Nephron (organoid): ENCODE measurements at regions not wholly inside any gene's neighbourhood (a gene's known extent, or its start where the extent isn't known, plus 50 kb on each side); places are given as distances from the start of the nearest gene placed in this dataset.

Source experiments
- H3K27ac Mint-ChIP-seq, 3 experiments: 2 replicates each; pipeline ENCODE4 v1.8.0; 2020; ENCODE audit warnings: mixed read lengths in 3 of 3, mild to moderate bottlenecking in 2 of 3, moderate library complexity in 1 of 3
- H3K27me3 Mint-ChIP-seq: 2 replicates; pipeline ENCODE4 v1.8.0; 2021; ENCODE audit warnings: low read depth, mild to moderate bottlenecking, moderate library complexity, mixed read lengths
- H3K36me3 Mint-ChIP-seq: 2 replicates; pipeline ENCODE4 v1.8.0; 2020; ENCODE audit warnings: low read depth, mixed read lengths
- H3K4me1 Mint-ChIP-seq: 2 replicates; pipeline ENCODE4 v1.8.0; 2020; ENCODE audit warnings: mixed read lengths
- H3K4me3 Mint-ChIP-seq, 3 experiments: 2 replicates each; pipeline ENCODE4 v1.8.0; 2020; ENCODE audit warnings: mild to moderate bottlenecking in 3 of 3, mixed read lengths in 3 of 3, moderate library complexity in 2 of 3
- H3K9me3 Mint-ChIP-seq: 2 replicates; pipeline ENCODE4 v1.8.0; 2020; ENCODE audit warnings: mixed read lengths
- TF ChIP-seq, protein P1 (sequence below), 3 experiments: fragments of 200-600 bp; sonication (generic); IDR thresholded peaks; one replicate each; pipeline ENCODE4 v1.5.0; 2021; ENCODE audit warnings: antibody characterized with exemption in 3 of 3; ENCODE audit not compliant: unreplicated experiment in 3 of 3

DNA sequence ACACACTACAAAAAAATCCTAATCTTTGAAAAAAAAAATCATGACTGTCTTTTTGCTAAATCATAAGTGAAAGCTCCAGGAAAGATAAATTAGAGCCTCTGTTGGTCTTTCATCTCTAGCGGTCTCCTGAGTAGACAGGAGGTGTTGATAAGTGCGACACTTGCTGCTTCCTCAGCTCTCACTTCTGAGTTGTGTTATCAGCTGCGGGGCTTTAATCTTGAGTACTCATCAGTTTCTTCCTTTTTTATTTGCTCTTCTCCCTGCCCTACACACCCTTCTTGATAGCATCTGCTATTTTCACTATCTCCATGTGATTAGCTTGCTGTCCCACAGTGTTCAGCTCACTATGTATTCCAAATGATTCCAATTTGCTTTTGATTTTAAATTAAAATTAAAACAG is 1449.2 kb downstream of the C4orf33 start:
- H3K27me3 Mint-ChIP-seq = no peaks in the 10 kb centered on the region
- no peaks in the 10 kb centered on the region for H3K36me3 Mint-ChIP-seq
- H3K4me3 Mint-ChIP-seq = no peak overlapping the region
- TF ChIP-seq, protein P1, sequence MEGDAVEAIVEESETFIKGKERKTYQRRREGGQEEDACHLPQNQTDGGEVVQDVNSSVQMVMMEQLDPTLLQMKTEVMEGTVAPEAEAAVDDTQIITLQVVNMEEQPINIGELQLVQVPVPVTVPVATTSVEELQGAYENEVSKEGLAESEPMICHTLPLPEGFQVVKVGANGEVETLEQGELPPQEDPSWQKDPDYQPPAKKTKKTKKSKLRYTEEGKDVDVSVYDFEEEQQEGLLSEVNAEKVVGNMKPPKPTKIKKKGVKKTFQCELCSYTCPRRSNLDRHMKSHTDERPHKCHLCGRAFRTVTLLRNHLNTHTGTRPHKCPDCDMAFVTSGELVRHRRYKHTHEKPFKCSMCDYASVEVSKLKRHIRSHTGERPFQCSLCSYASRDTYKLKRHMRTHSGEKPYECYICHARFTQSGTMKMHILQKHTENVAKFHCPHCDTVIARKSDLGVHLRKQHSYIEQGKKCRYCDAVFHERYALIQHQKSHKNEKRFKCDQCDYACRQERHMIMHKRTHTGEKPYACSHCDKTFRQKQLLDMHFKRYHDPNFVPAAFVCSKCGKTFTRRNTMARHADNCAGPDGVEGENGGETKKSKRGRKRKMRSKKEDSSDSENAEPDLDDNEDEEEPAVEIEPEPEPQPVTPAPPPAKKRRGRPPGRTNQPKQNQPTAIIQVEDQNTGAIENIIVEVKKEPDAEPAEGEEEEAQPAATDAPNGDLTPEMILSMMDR (IDR thresholded peaks at IDR 0.05; ENCODE audit: unreplicated experiment in 3 of 3) = no peak
- no peak overlapping the region for H3K27ac Mint-ChIP-seq
- H3K9me3 Mint-ChIP-seq = no peaks in the 10 kb centered on the region
- H3K4me1 Mint-ChIP-seq = no peaks in the 10 kb centered on the region

DNA sequence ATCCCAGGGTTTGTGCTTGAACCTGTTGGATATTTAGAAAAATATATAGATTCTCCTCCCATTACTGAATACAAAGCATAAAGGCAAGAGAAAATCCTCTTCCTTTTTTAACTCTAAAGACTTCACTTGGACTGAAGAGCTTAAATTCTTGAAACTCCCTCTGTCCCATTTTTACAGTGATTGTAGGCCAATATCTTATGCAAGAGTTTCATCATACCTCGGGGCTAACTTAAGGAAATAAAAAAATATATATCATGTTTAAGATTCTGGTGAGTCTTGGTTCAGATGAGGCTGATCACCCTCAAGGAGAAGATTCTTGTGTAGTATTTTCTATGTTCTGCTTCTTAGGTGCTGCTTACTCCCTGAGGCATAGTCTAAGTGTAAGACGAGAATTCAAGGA is 1449.6 kb downstream of the C4orf33 start:
- Mint-ChIP-seq H3K4me3 (no peak overlapping the region), H3K27ac (no peak overlapping the region), H3K4me1 (no peaks in the 10 kb centered on the region), H3K36me3 (no peaks in the 10 kb centered on the region), H3K9me3 (no peaks in the 10 kb centered on the region), H3K27me3 (no peaks in the 10 kb centered on the region)
- TF ChIP-seq, protein P1 (IDR thresholded peaks at IDR 0.05; ENCODE audit: unreplicated experiment in 3 of 3) = no peak

DNA sequence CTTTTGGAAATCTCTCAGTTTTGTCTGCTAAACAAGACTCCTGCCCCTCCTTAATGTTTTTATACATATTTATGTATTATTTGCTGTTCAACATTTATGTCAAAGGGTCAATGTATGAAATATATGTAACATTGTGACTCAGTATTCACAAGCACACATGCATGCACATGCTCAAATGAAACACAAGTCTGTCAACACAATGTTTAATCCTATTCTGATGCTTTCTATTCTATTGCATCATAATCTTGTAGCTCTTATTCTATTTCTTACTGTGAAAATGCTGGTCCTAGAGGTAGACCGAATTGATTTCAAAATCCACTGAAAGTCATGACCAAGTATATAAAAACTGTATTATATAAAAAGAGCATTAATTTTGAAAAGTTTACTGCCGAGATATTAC is 1463.3 kb downstream of the C4orf33 start:
- H3K27me3 Mint-ChIP-seq = no peaks in the 10 kb centered on the region
- H3K4me3 Mint-ChIP-seq = no peak overlapping the region
- no peaks in the 10 kb centered on the region for H3K36me3 Mint-ChIP-seq
- no peaks in the 10 kb centered on the region for H3K4me1 Mint-ChIP-seq
- H3K9me3 Mint-ChIP-seq = peaks cover 3% of the 10 kb centered on the region
- TF ChIP-seq, protein P1 (IDR thresholded peaks at IDR 0.05; ENCODE audit: unreplicated experiment in 3 of 3) = no peak
- H3K27ac Mint-ChIP-seq = no peak overlapping the region

DNA sequence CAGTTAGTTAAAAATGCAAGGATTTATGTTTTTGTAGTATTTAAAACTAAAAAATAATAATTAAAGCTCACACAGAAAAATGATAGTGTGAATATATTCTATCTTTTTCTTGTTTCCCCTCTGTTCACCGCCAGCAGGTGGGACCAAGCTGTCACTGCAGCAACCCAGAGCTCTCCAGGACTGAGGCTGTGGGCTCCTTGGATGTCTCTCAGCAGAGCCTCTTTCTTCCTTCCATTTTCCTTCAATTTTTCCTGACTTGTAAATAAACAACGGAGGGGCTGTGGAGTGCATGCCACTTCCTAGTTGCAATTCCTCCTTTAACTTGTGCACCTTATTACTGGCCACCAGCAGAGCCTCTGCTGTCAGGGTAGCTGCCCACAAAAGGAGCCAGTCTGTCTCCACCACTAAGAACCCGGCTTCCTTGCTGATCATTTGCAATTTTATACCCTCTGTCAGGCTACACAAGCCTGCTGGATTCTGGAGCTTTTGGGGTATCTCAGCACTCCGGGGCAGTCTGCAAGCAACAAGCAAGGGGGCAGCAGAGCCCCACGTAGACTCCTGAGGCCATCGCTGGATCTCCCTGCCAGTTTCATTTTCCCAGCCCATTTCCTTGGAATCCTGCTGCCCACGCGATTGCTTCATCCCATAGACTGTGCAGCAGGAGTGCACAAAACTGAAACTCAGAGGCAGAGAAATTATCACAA is 1467.4 kb downstream of the C4orf33 start:
- Mint-ChIP-seq H3K27me3 (no peaks in the 10 kb centered on the region), H3K36me3 (no peaks in the 10 kb centered on the region), H3K4me1 (no peaks in the 10 kb centered on the region), H3K4me3 (peak overlapping the region; percentile 49 to 62 (median 56)), H3K9me3 (peaks cover 6% of the 10 kb centered on the region), H3K27ac (peak overlapping the region; percentile 20 to 96 (median 53))
- TF ChIP-seq, protein P1 (IDR thresholded peaks at IDR 0.05; ENCODE audit: unreplicated experiment in 3 of 3) = peak; percentile 54 to 71 (median 65)

DNA sequence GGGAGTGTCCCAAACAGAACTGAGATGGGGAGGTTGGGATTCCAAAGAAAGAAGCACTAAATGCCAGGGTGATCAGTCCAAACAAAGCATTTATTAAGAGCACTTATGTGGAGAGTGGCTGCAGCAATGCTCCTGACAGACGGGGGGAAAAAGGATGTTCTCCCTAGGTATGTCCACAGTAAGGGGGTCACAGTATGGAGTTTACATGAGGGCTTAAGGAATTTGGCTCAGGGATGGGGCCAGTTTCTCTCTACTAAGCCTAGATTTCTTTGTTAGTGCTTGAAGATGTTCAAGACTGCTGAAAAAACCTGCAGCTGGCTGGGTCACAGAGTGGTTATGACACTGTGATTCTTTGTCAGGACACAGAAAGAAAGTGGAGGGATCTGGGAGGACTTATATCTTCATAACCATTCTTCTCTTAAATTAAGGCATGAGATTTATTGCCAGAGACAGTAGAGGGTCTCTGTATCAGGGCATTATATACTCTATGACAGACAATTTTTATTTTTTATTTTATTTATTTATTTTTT is 1468.0 kb downstream of the C4orf33 start:
- TF ChIP-seq, protein P1 (IDR thresholded peaks at IDR 0.05; ENCODE audit: unreplicated experiment in 3 of 3) = no peak
- peak overlapping the region; percentile 49 to 62 (median 56) for H3K4me3 Mint-ChIP-seq
- H3K9me3 Mint-ChIP-seq = peaks cover 4% of the 10 kb centered on the region
- peak overlapping the region; percentile 20 to 96 (median 53) for H3K27ac Mint-ChIP-seq
- H3K27me3 Mint-ChIP-seq = no peaks in the 10 kb centered on the region
- no peaks in the 10 kb centered on the region for H3K36me3 Mint-ChIP-seq
- H3K4me1 Mint-ChIP-seq = no peaks in the 10 kb centered on the region

DNA sequence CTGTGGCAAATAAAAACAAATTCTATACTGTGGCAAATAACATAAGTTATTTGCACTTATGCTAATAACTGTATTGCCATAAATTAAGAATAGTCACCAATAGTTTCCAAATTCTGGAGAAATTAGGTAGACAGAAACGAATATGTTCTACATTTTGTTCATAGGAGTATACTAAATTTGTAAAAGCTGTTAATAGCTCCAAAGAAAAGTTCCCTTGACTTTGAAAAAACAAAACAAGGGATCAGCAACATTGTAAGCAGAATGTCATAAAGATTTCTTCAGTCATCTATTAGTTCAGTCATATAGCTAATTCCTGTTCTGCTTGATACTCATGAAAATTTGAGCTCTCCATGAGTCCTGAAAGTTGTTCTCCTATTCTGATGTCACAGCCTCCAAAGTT is 1472.8 kb downstream of the C4orf33 start:
- Mint-ChIP-seq H3K4me3 (no peak overlapping the region), H3K27ac (no peak overlapping the region), H3K27me3 (no peaks in the 10 kb centered on the region), H3K36me3 (peaks cover 6% of the 10 kb centered on the region), H3K9me3 (peaks cover 9% of the 10 kb centered on the region), H3K4me1 (no peaks in the 10 kb centered on the region)
- TF ChIP-seq, protein P1 (IDR thresholded peaks at IDR 0.05; ENCODE audit: unreplicated experiment in 3 of 3) = no peak
